ENCODE measurements at regions not wholly inside any gene's neighbourhood (a gene's known extent, or its start where the extent isn't known, plus 50 kb on each side); places are given as distances from the start of the nearest gene placed in this dataset.

GRCh38 chr12:116504438-116504837 is 54.7 kb upstream of the MAP1LC3B2 start:
- H3K36me3 ChIP-seq = no peaks in the 10 kb centered on the region
- no peak overlapping the region for H3K9ac ChIP-seq
- peaks cover 12 to 19% (median 15%) of the 10 kb centered on the region in 11 experiments; a peak in 20 of 22 replicates for H3K27me3 ChIP-seq
- H3K27ac ChIP-seq = no peak overlapping the region
- TF ChIP-seq Cebpa-rat (IDR thresholded peaks at IDR 0.05) = no peak
- no peak overlapping the region for H3K4me3 ChIP-seq
- H3K4me1 ChIP-seq = peaks cover 13 to 19% (median 16%) of the 10 kb centered on the region in 10 experiments; a peak in 19 of 20 replicates
- no peaks in the 10 kb centered on the region for H3K9me3 ChIP-seq (replicated peaks in 1 of 11)
- H3K4me2 ChIP-seq = no peak overlapping the region
- no peaks in the 10 kb centered on the region for H4K20me1 ChIP-seq

- no peak overlapping the region for H3K4me3 ChIP-seq
- H3K9ac ChIP-seq = no peak overlapping the region
- peaks cover 13 to 19% (median 16%) of the 10 kb centered on the region in 10 experiments; a peak in 19 of 20 replicates for H3K4me1 ChIP-seq
- H3K36me3 ChIP-seq = no peaks in the 10 kb centered on the region
- H3K27ac ChIP-seq = no peak overlapping the region
- no peaks in the 10 kb centered on the region for H3K9me3 ChIP-seq (replicated peaks in 1 of 11)
- H3K27me3 ChIP-seq = peaks cover 12 to 19% (median 15%) of the 10 kb centered on the region in 11 experiments; a peak in 20 of 22 replicates
- no peak overlapping the region for H3K4me2 ChIP-seq
- no peak for TF ChIP-seq Cebpa-rat (IDR thresholded peaks at IDR 0.05)
- no peaks in the 10 kb centered on the region for H4K20me1 ChIP-seq
Measured at GRCh38 chr12:116506697-116507064, 52.5 kb upstream of the MAP1LC3B2 start.

GRCh38 chr12:116508145-116509121 is 50.7 kb upstream of the MAP1LC3B2 start:
- Histone ChIP-seq H3K9me3 (replicated peaks in 1 of 11) (no peaks in the 10 kb centered on the region), H3K4me1 (peaks cover 13 to 19% (median 16%) of the 10 kb centered on the region in 10 experiments; a peak in 19 of 20 replicates), H3K36me3 (no peaks in the 10 kb centered on the region), H3K4me3 (peak overlapping the region; percentile 47 to 69 (median 56)), H3K27me3 (peaks cover 12 to 19% (median 15%) of the 10 kb centered on the region in 11 experiments; a peak in 20 of 22 replicates), H3K4me2 (peak overlapping the region; percentile 87 to 97 (median 94)), H3K9ac (peak overlapping the region; percentile 54 to 73 (median 66); a peak in 21 of 22 replicates), H4K20me1 (no peaks in the 10 kb centered on the region), H3K27ac (peak overlapping the region in 7 of 11 experiments; percentile 25 to 55 (median 42); a peak in 11 of 22 replicates)
- TF ChIP-seq Cebpa-rat (IDR thresholded peaks at IDR 0.05) = no peak
